OCI-LY1 (cell line): ENCODE measurements at regions not wholly inside any gene's neighbourhood (a gene's known extent, or its start where the extent isn't known, plus 50 kb on each side); places are given as distances from the start of the nearest gene placed in this dataset.

Source experiments
- H2AFZ ChIP-seq: fragments of 200-600 bp; sonication (generic), shearing (Covaris generic); 2 replicates; pipeline ENCODE4 v1.6.0; 2014; ENCODE audit warnings: antibody characterized with exemption, mild to moderate bottlenecking, low read length
- H3F3A ChIP-seq: fragments of 200-600 bp; sonication (generic), shearing (Covaris generic); 2 replicates; pipeline ENCODE4 v1.6.0; 2014; ENCODE audit warnings: mild to moderate bottlenecking, antibody characterized with exemption, low read length, moderate library complexity; ENCODE audit not compliant: insufficient read depth
- H3K27ac ChIP-seq: fragments of 200-600 bp; sonication (generic); 2 replicates; pipeline ENCODE4 v1.5.1; 2014; ENCODE audit warnings: low read length, mixed run types, mild to moderate bottlenecking, low read depth; ENCODE audit not compliant: poor library complexity, severe bottlenecking
- H3K27me3 ChIP-seq: fragments of 200-600 bp; sonication (generic); 2 replicates; pipeline ENCODE4 v1.6.0; 2014; ENCODE audit warnings: antibody characterized with exemption, mild to moderate bottlenecking, low read length, moderate library complexity; ENCODE audit not compliant: insufficient read depth
- H3K36me3 ChIP-seq: fragments of 200-600 bp; sonication (generic); 2 replicates; pipeline ENCODE4 v1.6.1; 2014; ENCODE audit warnings: mild to moderate bottlenecking, antibody characterized with exemption, low read length, moderate library complexity, mixed read lengths; ENCODE audit not compliant: insufficient read depth
- H3K4me1 ChIP-seq: fragments of 200-600 bp; sonication (generic); 2 replicates; pipeline ENCODE4 v1.5.1; 2014; ENCODE audit warnings: mild to moderate bottlenecking, low read length, moderate library complexity; ENCODE audit not compliant: insufficient read depth, severe bottlenecking
- H3K4me2 ChIP-seq: fragments of 200-600 bp; sonication (generic), shearing (Covaris generic); 2 replicates; pipeline ENCODE4 v1.6.1; 2014; ENCODE audit warnings: low read length
- H3K4me3 ChIP-seq: fragments of 200-600 bp; sonication (generic); 2 replicates; pipeline ENCODE4 v1.5.1; 2014; ENCODE audit warnings: low read length, low read depth, mild to moderate bottlenecking, mixed read lengths; ENCODE audit not compliant: poor library complexity, severe bottlenecking
- H3K79me2 ChIP-seq: fragments of 200-600 bp; shearing (Covaris generic); 2 replicates; pipeline ENCODE4 v1.6.1; 2016; ENCODE audit warnings: mixed run types, low read length, mixed read lengths; ENCODE audit not compliant: insufficient read depth
- H3K9ac ChIP-seq: fragments of 200-600 bp; sonication (generic), shearing (Covaris generic); 2 replicates; pipeline ENCODE4 v1.6.1; 2014; ENCODE audit warnings: mild to moderate bottlenecking, low read length, mixed read lengths
- H3K9me2 ChIP-seq: fragments of 200-600 bp; sonication (generic), shearing (Covaris generic); 2 replicates; pipeline ENCODE4 v1.6.1; 2014; ENCODE audit warnings: low read depth, mild to moderate bottlenecking, low read length, mixed read lengths
- H3K9me3 ChIP-seq: fragments of 200-600 bp; shearing (Covaris generic); 2 replicates; pipeline ENCODE4 v1.6.1; 2014; ENCODE audit warnings: low read length, mixed read lengths
- H4K20me1 ChIP-seq: fragments of 200-600 bp; sonication (generic), shearing (Covaris generic); 2 replicates; pipeline ENCODE4 v1.6.0; 2016; ENCODE audit warnings: mild to moderate bottlenecking, low read length; ENCODE audit not compliant: insufficient read depth
- CTCF ChIP-seq: fragments of 200-600 bp; sonication (generic), shearing (Covaris generic); IDR thresholded peaks from 2 replicates; pipeline ENCODE4 v1.5.1; 2017; ENCODE audit warnings: mild to moderate bottlenecking, antibody characterized with exemption, low read length, moderate library complexity, mixed read lengths
- EZH2 ChIP-seq: fragments of 200-600 bp; sonication (generic), shearing (Covaris generic); IDR thresholded peaks from 2 replicates; pipeline ENCODE4 v1.8.0; 2017; ENCODE audit warnings: borderline replicate concordance, mixed run types, mild to moderate bottlenecking, antibody characterized with exemption, low read length, moderate library complexity, mixed read lengths

GRCh38 chr22:48265000-48265625, 1502.7 kb downstream of the TBC1D22A start:
- no peak overlapping the region for H2AFZ ChIP-seq
- no peak overlapping the region for H3K9ac ChIP-seq
- no peak overlapping the region for H3K4me3 ChIP-seq
- no peak overlapping the region for H3K4me2 ChIP-seq
- peaks cover 6% of the 10 kb centered on the region; the same call in 1 of the 2 replicates for H3K27me3 ChIP-seq
- H4K20me1 ChIP-seq, result no peaks in the 10 kb centered on the region
- H3K27ac ChIP-seq, result no peak overlapping the region
- TF ChIP-seq CTCF (no peak), EZH2 (no peak)
- no peaks in the 10 kb centered on the region for H3K4me1 ChIP-seq
- H3K9me2 ChIP-seq, result no peaks in the 10 kb centered on the region
- H3K9me3 ChIP-seq, result no peaks in the 10 kb centered on the region
- H3K79me2 ChIP-seq, result no peaks in the 10 kb centered on the region
- H3F3A ChIP-seq, result no peaks in the 10 kb centered on the region
- no peaks in the 10 kb centered on the region for H3K36me3 ChIP-seq

- TF ChIP-seq CTCF, result no peak
- TF ChIP-seq EZH2, result no peak
- H3K4me1 ChIP-seq, result no peaks in the 10 kb centered on the region
- H3K9me2 ChIP-seq, result no peaks in the 10 kb centered on the region
- H3K4me3 ChIP-seq, result no peak overlapping the region
- no peak overlapping the region for H3K27ac ChIP-seq
- peaks cover 6% of the 10 kb centered on the region; the same call in 1 of the 2 replicates for H3K27me3 ChIP-seq
- H3F3A ChIP-seq, result no peaks in the 10 kb centered on the region
- H3K4me2 ChIP-seq, result no peak overlapping the region
- no peaks in the 10 kb centered on the region for H3K9me3 ChIP-seq
- no peak overlapping the region for H3K9ac ChIP-seq
- no peaks in the 10 kb centered on the region for H4K20me1 ChIP-seq
- no peaks in the 10 kb centered on the region for H3K79me2 ChIP-seq
- H2AFZ ChIP-seq, result no peak overlapping the region
- H3K36me3 ChIP-seq, result no peaks in the 10 kb centered on the region
These were observed 1502.1 kb downstream of the TBC1D22A start for GRCh38 chr22:48264586-48264985.

GRCh38 chr22:48263791-48264351, 1501.4 kb downstream of the TBC1D22A start:
- TF ChIP-seq CTCF (no peak), EZH2 (no peak)
- H2AFZ ChIP-seq, result no peak overlapping the region
- H3K9me2 ChIP-seq, result no peaks in the 10 kb centered on the region
- H3K36me3 ChIP-seq, result no peaks in the 10 kb centered on the region
- no peaks in the 10 kb centered on the region for H3K9me3 ChIP-seq
- no peaks in the 10 kb centered on the region for H3F3A ChIP-seq
- peaks cover 8% of the 10 kb centered on the region; the same call in 1 of the 2 replicates for H3K27me3 ChIP-seq
- H3K79me2 ChIP-seq, result no peaks in the 10 kb centered on the region
- H3K27ac ChIP-seq, result no peak overlapping the region
- H3K4me2 ChIP-seq, result no peak overlapping the region
- no peak overlapping the region for H3K4me3 ChIP-seq
- no peaks in the 10 kb centered on the region for H3K4me1 ChIP-seq
- H3K9ac ChIP-seq, result no peak overlapping the region
- no peaks in the 10 kb centered on the region for H4K20me1 ChIP-seq
